ENCODE measurements at regions not wholly inside any gene's neighbourhood (a gene's known extent, or its start where the extent isn't known, plus 50 kb on each side); places are given as distances from the start of the nearest gene placed in this dataset.

- H3K9ac ChIP-seq (ENCODE audit: control insufficient read depth, extremely low read depth, insufficient read depth, low read length) = no peak overlapping the region
- no peak for DNase-seq (ENCODE audit: low read depth, low spot score)
- no peak for TF ChIP-seq EZH2 (IDR thresholded peaks at IDR 0.05; ENCODE audit: low read length)
- TF ChIP-seq CTCF (optimal IDR thresholded peaks at IDR 0.05 in 1 of 3, IDR thresholded peaks at IDR 0.05 in 1 of 3, conservative IDR thresholded peaks at IDR 0.05 in 1 of 3; ENCODE audit: extremely low read depth in 1 of 3, insufficient read depth in 2 of 3, low read length in 3 of 3) = no peak
- no peaks in the 10 kb centered on the region for H3K27me3 ChIP-seq (ENCODE audit: control insufficient read depth, extremely low read depth, insufficient read depth, low read length)
- no peak overlapping the region for H3K4me2 ChIP-seq (ENCODE audit: control insufficient read depth, extremely low read depth, insufficient read depth, low read depth, low read length)
- no peaks in the 10 kb centered on the region for H3K9me3 ChIP-seq (ENCODE audit: control insufficient read depth, low read depth, low read length)
- H4K20me1 ChIP-seq (ENCODE audit: control insufficient read depth, extremely low read depth, insufficient read depth, low read length) = no peaks in the 10 kb centered on the region
- no peaks in the 10 kb centered on the region for H3K36me3 ChIP-seq (ENCODE audit: control insufficient read depth in 2 of 2, extremely low read depth in 1 of 2, insufficient read depth in 2 of 2, low read length in 2 of 2)
- dilution Hi-C loops (cut with MboI; ENCODE audit: extremely low pct_ligation_motif_present, low sequenced_read_pairs) = no loop called here
- no peak overlapping the region for H2AFZ ChIP-seq (ENCODE audit: control insufficient read depth, low read length)
- H3K9me1 ChIP-seq (ENCODE audit: control insufficient read depth, extremely low read depth, insufficient read depth, low read length) = no peaks in the 10 kb centered on the region
- no peaks in the 10 kb centered on the region for H3K4me1 ChIP-seq (ENCODE audit: control insufficient read depth, extremely low read depth, insufficient read depth, low read length)
- H3K79me2 ChIP-seq (ENCODE audit: control insufficient read depth, insufficient read depth, low read length) = no peaks in the 10 kb centered on the region
- no peak overlapping the region for H3K4me3 ChIP-seq (ENCODE audit: control insufficient read depth in 2 of 3, extremely low read depth in 1 of 3, insufficient read depth in 2 of 3, low read depth in 1 of 3, low read length in 3 of 3)
- FAIRE-seq = no peak
- no peak overlapping the region for H3K27ac ChIP-seq (ENCODE audit: control insufficient read depth, insufficient read depth, low read length)
These were observed 325.3 kb upstream of the TEX13C start for GRCh38 chrX:124994404-124994803.

- dilution Hi-C loops (cut with MboI; ENCODE audit: extremely low pct_ligation_motif_present, low sequenced_read_pairs) = no loop called here
- Histone ChIP-seq H3K4me3 (ENCODE audit: control insufficient read depth in 2 of 3, extremely low read depth in 1 of 3, insufficient read depth in 2 of 3, low read depth in 1 of 3, low read length in 3 of 3) (no peak overlapping the region), H3K36me3 (ENCODE audit: control insufficient read depth in 2 of 2, extremely low read depth in 1 of 2, insufficient read depth in 2 of 2, low read length in 2 of 2) (no peaks in the 10 kb centered on the region), H3K79me2 (ENCODE audit: control insufficient read depth, insufficient read depth, low read length) (no peaks in the 10 kb centered on the region), H2AFZ (ENCODE audit: control insufficient read depth, low read length) (no peak overlapping the region), H3K27me3 (ENCODE audit: control insufficient read depth, extremely low read depth, insufficient read depth, low read length) (no peaks in the 10 kb centered on the region), H4K20me1 (ENCODE audit: control insufficient read depth, extremely low read depth, insufficient read depth, low read length) (no peaks in the 10 kb centered on the region), H3K27ac (ENCODE audit: control insufficient read depth, insufficient read depth, low read length) (no peak overlapping the region), H3K4me2 (ENCODE audit: control insufficient read depth, extremely low read depth, insufficient read depth, low read depth, low read length) (no peak overlapping the region), H3K9me1 (ENCODE audit: control insufficient read depth, extremely low read depth, insufficient read depth, low read length) (no peaks in the 10 kb centered on the region), H3K9ac (ENCODE audit: control insufficient read depth, extremely low read depth, insufficient read depth, low read length) (no peak overlapping the region), H3K9me3 (ENCODE audit: control insufficient read depth, low read depth, low read length) (no peaks in the 10 kb centered on the region), H3K4me1 (ENCODE audit: control insufficient read depth, extremely low read depth, insufficient read depth, low read length) (no peaks in the 10 kb centered on the region)
- DNase-seq (ENCODE audit: low read depth, low spot score) (no peak), FAIRE-seq (no peak)
- no peak for TF ChIP-seq CTCF (optimal IDR thresholded peaks at IDR 0.05 in 1 of 3, IDR thresholded peaks at IDR 0.05 in 1 of 3, conservative IDR thresholded peaks at IDR 0.05 in 1 of 3; ENCODE audit: extremely low read depth in 1 of 3, insufficient read depth in 2 of 3, low read length in 3 of 3)
- TF ChIP-seq EZH2 (IDR thresholded peaks at IDR 0.05; ENCODE audit: low read length) = no peak
These were observed 315.8 kb upstream of the TEX13C start for GRCh38 chrX:125003746-125004446.
